ENCODE measurements at regions not wholly inside any gene's neighbourhood (a gene's known extent, or its start where the extent isn't known, plus 50 kb on each side); places are given as distances from the start of the nearest gene placed in this dataset.
"Not testable (repeated sequence)": the region's sequence is repeated elsewhere in the genome, so short reads cannot be mapped to it uniquely, and the experiment has no call there.

- Histone ChIP-seq H2AFZ (no peak overlapping the region), H3K9me2 (ENCODE audit: insufficient read depth) (no peaks in the 10 kb centered on the region), H3K4me2 (ENCODE audit: unreplicated experiment) (no peak overlapping the region), H3K27me3 (replicated peaks; ENCODE audit: insufficient read depth) (no peaks in the 10 kb centered on the region), H3K9me3 (ENCODE audit: low read depth) (no peaks in the 10 kb centered on the region), H3K79me2 (ENCODE audit: insufficient read depth) (no peaks in the 10 kb centered on the region), H3K4me1 (ENCODE audit: insufficient read depth) (no peaks in the 10 kb centered on the region), H3K9ac (no peak overlapping the region), H4K20me1 (ENCODE audit: insufficient read depth) (no peaks in the 10 kb centered on the region), H3K27ac (no peak overlapping the region), H3K36me3 (ENCODE audit: low read depth) (no peaks in the 10 kb centered on the region), H3K4me3 (no peak overlapping the region), H3F3A (ENCODE audit: insufficient read depth) (no peaks in the 10 kb centered on the region)
- 57 to 65% methylated on average over 4 of the region's 4 CpGs for WGBS, 2 experiments (ENCODE audit: low coverage in 1 of 2, low lambda C conversion rate in 2 of 2, missing lambda C conversion rate in 2 of 2)
- no peak for TF ChIP-seq EZH2phosphoT487 (IDR thresholded peaks at IDR 0.05; ENCODE audit: insufficient read depth, low read depth)
- TF ChIP-seq EZH2 (IDR thresholded peaks at IDR 0.05; ENCODE audit: insufficient read depth, poor library complexity, severe bottlenecking), result no peak
- in situ Hi-C loops (cut with MboI), result no loop called here
- no peak for DNase-seq
These were observed 921.5 kb downstream of the TYW1 start for GRCh38 chr7:67918158-67918557.

- in situ Hi-C loops (cut with MboI), result no loop called here
- H4K20me1 ChIP-seq (ENCODE audit: insufficient read depth), result no peaks in the 10 kb centered on the region
- no peak overlapping the region for H2AFZ ChIP-seq
- H3K36me3 ChIP-seq (ENCODE audit: low read depth), result no peaks in the 10 kb centered on the region
- no peaks in the 10 kb centered on the region for H3K9me2 ChIP-seq (ENCODE audit: insufficient read depth)
- H3K27ac ChIP-seq, result no peak overlapping the region
- TF ChIP-seq EZH2phosphoT487 (IDR thresholded peaks at IDR 0.05; ENCODE audit: insufficient read depth, low read depth), result no peak
- TF ChIP-seq EZH2 (IDR thresholded peaks at IDR 0.05; ENCODE audit: insufficient read depth, poor library complexity, severe bottlenecking), result no peak
- H3K27me3 ChIP-seq (replicated peaks; ENCODE audit: insufficient read depth), result no peaks in the 10 kb centered on the region
- WGBS, 2 experiments (ENCODE audit: low coverage in 1 of 2, low lambda C conversion rate in 2 of 2, missing lambda C conversion rate in 2 of 2), result 39 to 47% methylated on average over 3 of the region's 3 CpGs
- no peaks in the 10 kb centered on the region for H3K79me2 ChIP-seq (ENCODE audit: insufficient read depth)
- no peak overlapping the region for H3K4me2 ChIP-seq (ENCODE audit: unreplicated experiment)
- no peaks in the 10 kb centered on the region for H3K4me1 ChIP-seq (ENCODE audit: insufficient read depth)
- H3K9me3 ChIP-seq (ENCODE audit: low read depth), result no peaks in the 10 kb centered on the region
- H3F3A ChIP-seq (ENCODE audit: insufficient read depth), result no peaks in the 10 kb centered on the region
- H3K4me3 ChIP-seq, result no peak overlapping the region
- no peak for DNase-seq
- no peak overlapping the region for H3K9ac ChIP-seq
These were observed 926.7 kb downstream of the TYW1 start for GRCh38 chr7:67923286-67923685.

GRCh38 chr7:67928141-67928540 is 931.5 kb downstream of the TYW1 start:
- Histone ChIP-seq H2AFZ (no peak overlapping the region), H3K4me2 (ENCODE audit: unreplicated experiment) (no peak overlapping the region), H4K20me1 (ENCODE audit: insufficient read depth) (no peaks in the 10 kb centered on the region), H3K9me3 (ENCODE audit: low read depth) (no peaks in the 10 kb centered on the region), H3K27me3 (replicated peaks; ENCODE audit: insufficient read depth) (no peaks in the 10 kb centered on the region), H3K9me2 (ENCODE audit: insufficient read depth) (no peaks in the 10 kb centered on the region), H3K4me1 (ENCODE audit: insufficient read depth) (no peaks in the 10 kb centered on the region), H3K27ac (no peak overlapping the region), H3K79me2 (ENCODE audit: insufficient read depth) (no peaks in the 10 kb centered on the region), H3K4me3 (no peak overlapping the region), H3K9ac (no peak overlapping the region), H3K36me3 (ENCODE audit: low read depth) (no peaks in the 10 kb centered on the region), H3F3A (ENCODE audit: insufficient read depth) (no peaks in the 10 kb centered on the region)
- in situ Hi-C loops (cut with MboI), result no loop called here
- TF ChIP-seq EZH2 (IDR thresholded peaks at IDR 0.05; ENCODE audit: insufficient read depth, poor library complexity, severe bottlenecking), result no peak
- TF ChIP-seq EZH2phosphoT487 (IDR thresholded peaks at IDR 0.05; ENCODE audit: insufficient read depth, low read depth), result no peak
- 31 to 37% methylated on average over 5 of the region's 5 CpGs for WGBS, 2 experiments (ENCODE audit: low coverage in 1 of 2, low lambda C conversion rate in 2 of 2, missing lambda C conversion rate in 2 of 2)
- DNase-seq, result no peak

- H3K36me3 ChIP-seq (ENCODE audit: low read depth); H3K27me3 ChIP-seq (replicated peaks; ENCODE audit: insufficient read depth); H3K27ac ChIP-seq; in situ Hi-C loops (cut with MboI); H3K9me3 ChIP-seq (ENCODE audit: low read depth); H3K9ac ChIP-seq; H3K4me3 ChIP-seq; H3K4me1 ChIP-seq (ENCODE audit: insufficient read depth); H3K4me2 ChIP-seq (ENCODE audit: unreplicated experiment); H2AFZ ChIP-seq; H3K9me2 ChIP-seq (ENCODE audit: insufficient read depth); H4K20me1 ChIP-seq (ENCODE audit: insufficient read depth); DNase-seq; H3K79me2 ChIP-seq (ENCODE audit: insufficient read depth); H3F3A ChIP-seq (ENCODE audit: insufficient read depth): not testable (repeated sequence)
- whole genome bisulfite sequencing, 2 experiments (ENCODE audit: low coverage in 1 of 2, low lambda C conversion rate in 2 of 2, missing lambda C conversion rate in 2 of 2), result 66 to 82% methylated on average over 8 of the region's 8 CpGs
These were observed 939.8 kb downstream of the TYW1 start for GRCh38 chr7:67936447-67936846.

- no peak overlapping the region for H3K9ac ChIP-seq
- WGBS, 2 experiments (ENCODE audit: low coverage in 1 of 2, low lambda C conversion rate in 2 of 2, missing lambda C conversion rate in 2 of 2), result 85 to 90% methylated on average over 13 of the region's 13 CpGs
These were observed 943.8 kb downstream of the TYW1 start for GRCh38 chr7:67940400-67940799.

More at GRCh38 chr7:67940400-67940799, 943.8 kb downstream of the TYW1 start:
- H3K79me2 ChIP-seq (ENCODE audit: insufficient read depth), result no peaks in the 10 kb centered on the region
- no peaks in the 10 kb centered on the region for H3K27me3 ChIP-seq (replicated peaks; ENCODE audit: insufficient read depth)
- DNase-seq, result no peak
- no peak overlapping the region for H2AFZ ChIP-seq
- H3K36me3 ChIP-seq (ENCODE audit: low read depth), result no peaks in the 10 kb centered on the region
- H3F3A ChIP-seq (ENCODE audit: insufficient read depth), result no peaks in the 10 kb centered on the region; the same call in 1 of the 2 replicates
- H3K27ac ChIP-seq, result no peak overlapping the region
- TF ChIP-seq EZH2 (IDR thresholded peaks at IDR 0.05; ENCODE audit: insufficient read depth, poor library complexity, severe bottlenecking) (no peak), EZH2phosphoT487 (IDR thresholded peaks at IDR 0.05; ENCODE audit: insufficient read depth, low read depth) (no peak)
- peaks cover 9% of the 10 kb centered on the region; the same call in 1 of the 2 replicates for H3K4me1 ChIP-seq (ENCODE audit: insufficient read depth)
- no peaks in the 10 kb centered on the region for H3K9me3 ChIP-seq (ENCODE audit: low read depth)
- H3K4me3 ChIP-seq, result no peak overlapping the region
- no peak overlapping the region for H3K4me2 ChIP-seq (ENCODE audit: unreplicated experiment)
- in situ Hi-C loops (cut with MboI), result no loop called here
- H3K9me2 ChIP-seq (ENCODE audit: insufficient read depth), result no peaks in the 10 kb centered on the region
- no peaks in the 10 kb centered on the region for H4K20me1 ChIP-seq (ENCODE audit: insufficient read depth)

All from GM23248 (cell line).